ENCODE measurements at regions not wholly inside any gene's neighbourhood (a gene's known extent, or its start where the extent isn't known, plus 50 kb on each side); places are given as distances from the start of the nearest gene placed in this dataset.

DNA sequence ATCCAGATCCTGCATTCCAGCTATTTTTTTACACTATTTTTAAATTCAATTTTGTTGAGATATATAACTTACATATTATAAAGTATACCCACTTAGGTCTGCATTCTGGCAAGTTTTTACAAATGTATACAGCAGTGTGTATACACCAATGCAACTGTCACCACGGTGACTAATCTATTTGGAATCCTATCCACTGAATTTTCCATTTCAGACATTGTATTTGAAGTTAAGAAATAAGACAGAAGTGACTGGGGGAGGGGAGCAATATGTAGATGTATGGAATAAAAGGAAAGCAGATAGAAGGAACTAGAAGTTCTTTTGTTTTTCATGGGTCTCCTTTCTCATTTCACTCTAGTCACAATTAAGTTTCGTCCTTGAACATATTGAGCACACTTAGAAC, 431.5 kb upstream of the CHRM3 start:
- Histone ChIP-seq H2AFZ (ENCODE audit: low read length) (no peak overlapping the region), H3K79me2 (ENCODE audit: insufficient read depth, low read length) (no peaks in the 10 kb centered on the region), H3K4me2 (ENCODE audit: low read depth, low read length) (no peak overlapping the region), H3K9ac (ENCODE audit: insufficient read depth, low read depth, low read length) (no peak overlapping the region), H3K9me3 (ENCODE audit: low read length) (peaks cover 86% of the 10 kb centered on the region), H3K4me3 (replicated peaks in 1 of 3; ENCODE audit: insufficient read depth in 1 of 3, low read depth in 2 of 3, low read length in 3 of 3) (no peak overlapping the region), H3K4me1 (ENCODE audit: insufficient read depth, low read length) (no peaks in the 10 kb centered on the region), H3K27ac (ENCODE audit: extremely low read length, insufficient read depth, low read length) (no peak overlapping the region), H3K27me3 (ENCODE audit: control insufficient read depth in 1 of 2, insufficient read depth in 2 of 2, low read length in 2 of 2) (no peaks in the 10 kb centered on the region), H3K36me3 (replicated peaks in 1 of 2; ENCODE audit: control insufficient read depth in 1 of 2, insufficient read depth in 2 of 2, low read length in 2 of 2) (no peaks in the 10 kb centered on the region), H4K20me1 (ENCODE audit: insufficient read depth, low read length) (no peaks in the 10 kb centered on the region)
- 1% methylated on average over 2 of the region's 2 CpGs for WGBS (ENCODE audit: low lambda C conversion rate)
- CTCF ChIA-PET (ENCODE audit: low intra/inter-chr PET ratio, low total read pairs) = no interaction called here
- no TSS peak for BruUV-seq (replicated peaks)
- TF ChIP-seq HNF4G (IDR thresholded peaks at IDR 0.05; ENCODE audit: borderline replicate concordance, low read depth, low read length) = no peak
- TF ChIP-seq HNF4G (CRISPR knock-in tag; IDR thresholded peaks at IDR 0.05; ENCODE audit: borderline replicate concordance, low read depth) = no peak
- TF ChIP-seq LCORL (IDR thresholded peaks at IDR 0.05) = no peak
- TF ChIP-seq LCORL (CRISPR knock-in tag; IDR thresholded peaks at IDR 0.05) = no peak
- TF ChIP-seq ZNF124 (CRISPR knock-in tag; IDR thresholded peaks at IDR 0.05) = no peak
- TF ChIP-seq ZNF496 (CRISPR knock-in tag; IDR thresholded peaks at IDR 0.05; ENCODE audit: insufficient replicate concordance) = no peak
- no peak for TF ChIP-seq ZNF230 (CRISPR knock-in tag; IDR thresholded peaks at IDR 0.05)
- TF ChIP-seq CBX5 (CRISPR knock-in tag; IDR thresholded peaks at IDR 0.05; ENCODE audit: borderline replicate concordance) = no peak
- no peak for TF ChIP-seq ZZZ3 (CRISPR knock-in tag; IDR thresholded peaks at IDR 0.05; ENCODE audit: borderline replicate concordance)
- TF ChIP-seq PHF5A (CRISPR knock-in tag; IDR thresholded peaks at IDR 0.05; ENCODE audit: low read depth, unreplicated experiment) = no peak
- TF ChIP-seq, protein P1, sequence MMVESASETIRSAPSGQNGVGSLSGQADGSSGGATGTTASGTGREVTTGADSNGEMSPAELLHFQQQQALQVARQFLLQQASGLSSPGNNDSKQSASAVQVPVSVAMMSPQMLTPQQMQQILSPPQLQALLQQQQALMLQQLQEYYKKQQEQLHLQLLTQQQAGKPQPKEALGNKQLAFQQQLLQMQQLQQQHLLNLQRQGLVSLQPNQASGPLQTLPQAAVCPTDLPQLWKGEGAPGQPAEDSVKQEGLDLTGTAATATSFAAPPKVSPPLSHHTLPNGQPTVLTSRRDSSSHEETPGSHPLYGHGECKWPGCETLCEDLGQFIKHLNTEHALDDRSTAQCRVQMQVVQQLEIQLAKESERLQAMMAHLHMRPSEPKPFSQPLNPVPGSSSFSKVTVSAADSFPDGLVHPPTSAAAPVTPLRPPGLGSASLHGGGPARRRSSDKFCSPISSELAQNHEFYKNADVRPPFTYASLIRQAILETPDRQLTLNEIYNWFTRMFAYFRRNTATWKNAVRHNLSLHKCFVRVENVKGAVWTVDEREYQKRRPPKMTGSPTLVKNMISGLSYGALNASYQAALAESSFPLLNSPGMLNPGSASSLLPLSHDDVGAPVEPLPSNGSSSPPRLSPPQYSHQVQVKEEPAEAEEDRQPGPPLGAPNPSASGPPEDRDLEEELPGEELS (CRISPR knock-in tag; IDR thresholded peaks at IDR 0.05) = no peak
- no peak for TF ChIP-seq RXRB (CRISPR knock-in tag; IDR thresholded peaks at IDR 0.05; ENCODE audit: borderline replicate concordance)
- no peak for TF ChIP-seq AGO2 (optimal IDR thresholded peaks at IDR 0.05; ENCODE audit: low read depth, low read length)
- TF ChIP-seq ZNF234 (CRISPR knock-in tag; conservative IDR thresholded peaks at IDR 0.05) = no peak
- TF ChIP-seq PRPF4 (IDR thresholded peaks at IDR 0.05; ENCODE audit: low read depth, low read length, poor library complexity, severe bottlenecking) = no peak
- TF ChIP-seq ZNF772 (CRISPR knock-in tag; IDR thresholded peaks at IDR 0.05) = no peak
- no peak for TF ChIP-seq RFX5 (IDR thresholded peaks at IDR 0.05; ENCODE audit: low read depth, low read length)
- TF ChIP-seq ZNF12 (CRISPR knock-in tag; IDR thresholded peaks at IDR 0.05) = no peak
- no peak for TF ChIP-seq PAX8 (CRISPR knock-in tag; IDR thresholded peaks at IDR 0.05; ENCODE audit: borderline replicate concordance)
- no peak for TF ChIP-seq ZNF20 (CRISPR knock-in tag; IDR thresholded peaks at IDR 0.05)
- no peak for TF ChIP-seq KDM1A (CRISPR knock-in tag; IDR thresholded peaks at IDR 0.05)
- no peak for TF ChIP-seq PITX1 (CRISPR knock-in tag; IDR thresholded peaks at IDR 0.05)
- intact Hi-C loops (cut with micrococcal nuclease; ENCODE audit: unreplicated experiment) (no loop called here), in situ Hi-C loops (cut with HindIII; ENCODE audit: extremely low pct_ligation_motif_present, low pct_unique_long_range_greater_than_20kb) (no loop called here)
- DNase-seq (ENCODE audit: low spot score) = no peak
- no peak for ATAC-seq
- POLR2A ChIA-PET = no interaction called here
- FAIRE-seq = no peak
